Stimulated activated CD8-positive, alpha-beta memory T cell treated with anti-CD3 and anti-CD28 coated beads, Interleukin-7, amount 100 ng/mL, for 1 hour (primary cell): ENCODE measurements at regions not wholly inside any gene's neighbourhood (a gene's known extent, or its start where the extent isn't known, plus 50 kb on each side); places are given as distances from the start of the nearest gene placed in this dataset.

Source experiments
- DNase-seq, 2 donors: peaks; one replicate each; pipeline ENCODE4 v3.0.0-alpha.2; 2020; ENCODE audit warnings: low read depth in 2 of 2

DNA sequence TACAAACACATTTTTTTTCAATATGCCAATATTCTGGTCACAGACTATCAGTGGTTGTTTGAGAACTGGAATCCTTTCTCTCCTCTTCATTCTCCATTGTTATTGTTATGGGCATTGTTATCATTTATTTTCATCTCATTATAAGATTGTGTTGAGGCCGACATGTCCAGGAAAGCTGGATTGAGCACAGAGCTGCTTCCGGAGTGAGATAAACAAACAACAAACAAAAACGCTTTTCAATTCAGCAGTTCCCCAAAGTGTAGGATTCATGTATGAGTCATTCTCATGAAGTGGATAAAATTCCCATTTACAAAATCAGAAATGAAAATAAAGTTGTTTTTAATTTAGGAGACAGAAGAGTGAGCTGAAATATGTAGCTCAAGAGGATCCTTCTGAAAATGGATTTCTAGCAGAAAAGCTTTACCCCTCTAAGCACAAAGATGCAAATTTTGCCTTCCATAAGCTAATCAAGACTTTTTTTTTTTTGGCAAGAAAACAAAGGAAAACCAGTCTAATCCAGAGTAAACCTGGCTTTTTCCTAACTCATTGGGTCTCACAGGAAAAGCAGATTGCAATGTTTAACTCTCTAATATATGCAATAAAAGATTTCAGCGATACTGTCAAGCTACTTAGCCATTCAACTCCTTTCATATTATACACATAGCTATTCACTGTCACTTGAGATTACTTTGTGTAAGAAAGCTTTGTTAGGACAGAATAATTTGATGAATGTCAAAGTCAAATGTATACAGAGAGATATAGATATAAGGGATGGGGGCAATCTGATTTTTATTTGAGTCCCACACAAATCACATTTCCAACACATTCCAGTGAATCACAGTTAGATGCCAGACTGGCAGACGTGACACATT, 1441.7 kb upstream of the CELF4 start:
- DNase-seq: no peak

GRCh38 chr18:38996056-38996455, 1430.5 kb upstream of the CELF4 start:
- DNase-seq: no peak

- no peak for DNase-seq
Observed at GRCh38 chr18:38993342-38993741, 1427.7 kb upstream of the CELF4 start.

DNA sequence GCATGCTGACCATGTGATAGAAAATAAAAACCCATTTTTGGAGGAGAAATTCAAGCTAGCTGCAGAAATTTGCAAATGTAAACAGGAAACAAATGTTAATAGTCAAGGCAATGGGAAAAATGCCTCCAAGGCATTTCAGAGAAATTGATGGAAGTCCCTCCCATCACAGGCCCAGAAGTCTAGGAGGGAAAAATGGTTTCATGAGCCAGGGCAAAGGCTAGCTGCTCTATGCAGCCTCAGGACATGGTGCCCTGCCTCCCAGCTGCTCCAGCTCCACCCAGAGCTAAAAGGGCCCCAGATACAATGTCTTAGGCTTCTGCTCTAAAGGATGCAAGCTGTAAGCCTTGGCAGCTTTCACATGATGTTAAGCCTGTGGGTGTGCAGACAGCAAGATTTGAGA, 1419.4 kb upstream of the CELF4 start:
- no peak for DNase-seq

DNA sequence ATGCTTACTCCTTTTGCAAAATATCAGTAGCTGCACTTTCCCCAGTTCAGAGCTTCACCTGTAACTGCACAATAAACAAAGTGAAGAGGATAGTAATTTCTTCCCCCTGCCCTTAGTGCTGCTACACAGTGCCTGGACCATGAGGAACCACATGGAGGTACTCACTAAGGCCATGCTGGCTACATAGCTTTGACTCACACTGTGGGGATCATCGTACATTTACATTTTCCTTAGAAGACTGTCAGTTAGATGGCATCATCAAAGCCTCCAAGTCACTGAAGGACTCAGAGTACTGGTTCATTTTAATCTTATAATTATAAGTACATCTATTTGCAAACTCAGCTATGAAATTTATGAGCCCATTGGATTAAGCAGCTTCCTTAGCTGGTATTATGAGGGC, 1416.5 kb upstream of the CELF4 start:
- no peak for DNase-seq

DNA sequence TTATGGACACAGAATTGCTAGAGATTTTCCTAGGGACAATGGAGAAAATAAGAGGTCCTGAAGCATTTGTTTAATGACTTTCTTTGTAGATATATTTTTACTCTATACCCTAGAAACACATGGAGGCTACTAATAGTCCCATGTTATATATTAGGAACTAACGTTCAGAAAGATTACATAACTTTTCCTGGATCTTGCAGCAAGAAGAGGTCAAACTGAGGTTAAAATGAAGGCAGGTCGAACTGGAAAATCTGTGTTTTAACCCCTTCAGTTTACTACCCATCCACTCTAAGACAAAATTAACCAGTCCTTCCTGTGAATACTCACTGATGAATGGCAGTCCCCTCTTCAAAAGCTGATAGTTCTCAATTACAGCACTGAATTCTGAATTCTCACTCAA, 1415.8 kb upstream of the CELF4 start:
- DNase-seq: no peak

DNA sequence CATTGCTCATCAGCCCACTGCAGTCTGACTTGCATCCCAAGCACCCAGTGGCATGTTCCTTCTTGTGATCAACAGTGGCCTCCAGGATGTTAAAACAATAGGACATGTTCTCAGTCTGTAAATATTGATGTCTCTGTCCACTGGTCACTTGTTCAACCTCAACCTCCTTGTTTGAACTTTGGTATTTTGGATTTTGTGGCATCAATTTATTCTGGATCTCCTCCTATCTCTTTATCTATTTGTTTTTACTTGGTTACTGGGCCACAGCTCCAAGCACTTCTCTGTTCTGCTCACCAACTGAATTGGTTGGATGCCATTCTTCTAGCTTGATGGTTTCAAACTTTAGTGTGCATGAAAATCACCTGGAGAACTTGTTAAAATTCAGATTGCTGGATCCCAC, 1414.8 kb upstream of the CELF4 start:
- DNase-seq: no peak

- no peak for DNase-seq
Observed at GRCh38 chr18:38972571-38972970, 1407.0 kb upstream of the CELF4 start.

DNA sequence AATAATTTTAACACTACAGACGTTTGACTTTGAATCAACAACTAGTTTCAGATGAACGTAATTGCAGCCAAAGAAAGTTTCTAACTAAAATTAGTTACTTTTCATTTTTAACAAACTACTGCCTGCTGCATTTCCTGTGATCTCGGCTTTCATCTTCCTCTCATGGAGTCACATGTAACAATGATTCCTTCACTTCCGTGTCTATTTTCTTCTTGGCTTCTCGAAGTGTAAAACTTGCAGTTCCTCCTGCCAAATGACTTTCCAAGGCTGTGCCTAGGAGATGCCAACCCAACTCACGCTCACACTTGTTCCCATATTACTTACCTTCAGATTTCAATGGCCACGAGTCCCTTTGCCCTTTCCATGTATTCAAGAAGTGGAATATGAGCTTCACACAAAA, 1406.3 kb upstream of the CELF4 start:
- DNase-seq: no peak

DNA sequence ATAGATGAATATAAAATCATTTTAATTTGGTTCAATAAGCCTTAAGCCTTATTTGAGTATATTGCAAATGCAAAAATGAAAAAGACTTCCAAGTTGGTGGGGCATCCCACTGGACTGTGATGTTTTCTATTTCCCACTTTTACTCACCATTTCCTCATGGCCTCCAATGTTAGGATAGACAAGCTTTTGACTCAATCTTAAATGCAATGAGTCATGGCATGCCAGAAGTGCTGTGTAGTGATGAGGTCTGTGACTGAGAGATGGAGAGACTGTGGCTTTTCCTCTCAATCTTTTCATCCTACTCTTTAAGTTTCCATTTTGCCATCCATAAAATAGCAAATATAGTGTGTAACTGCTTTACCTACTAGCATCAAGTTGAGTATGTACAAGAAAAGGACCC, 1401.2 kb upstream of the CELF4 start:
- DNase-seq: no peak

- no peak for DNase-seq
Observed at GRCh38 chr18:38963943-38964660, 1398.5 kb upstream of the CELF4 start.

DNA sequence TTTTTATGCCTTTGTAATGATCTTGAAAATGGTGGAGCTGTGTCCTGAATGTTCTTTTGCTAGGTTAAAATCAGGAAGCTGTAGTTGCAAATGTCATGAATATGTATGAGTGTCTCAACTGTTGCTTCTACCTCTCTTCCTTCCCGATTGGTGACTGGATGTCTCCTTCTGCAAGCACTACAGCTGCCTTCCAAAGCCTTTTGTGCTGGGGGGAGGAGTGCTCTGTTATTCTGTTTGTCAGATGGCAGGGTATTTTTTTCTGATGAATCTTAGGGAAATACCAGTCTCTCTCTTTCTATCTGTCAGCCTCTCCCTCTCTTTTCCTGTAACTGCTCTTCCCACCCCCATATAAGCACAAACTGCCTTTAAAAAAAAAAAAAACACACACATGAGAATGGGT, 1396.3 kb upstream of the CELF4 start:
- no peak for DNase-seq

GRCh38 chr18:38957736-38958135, 1392.1 kb upstream of the CELF4 start:
- DNase-seq: no peak

DNA sequence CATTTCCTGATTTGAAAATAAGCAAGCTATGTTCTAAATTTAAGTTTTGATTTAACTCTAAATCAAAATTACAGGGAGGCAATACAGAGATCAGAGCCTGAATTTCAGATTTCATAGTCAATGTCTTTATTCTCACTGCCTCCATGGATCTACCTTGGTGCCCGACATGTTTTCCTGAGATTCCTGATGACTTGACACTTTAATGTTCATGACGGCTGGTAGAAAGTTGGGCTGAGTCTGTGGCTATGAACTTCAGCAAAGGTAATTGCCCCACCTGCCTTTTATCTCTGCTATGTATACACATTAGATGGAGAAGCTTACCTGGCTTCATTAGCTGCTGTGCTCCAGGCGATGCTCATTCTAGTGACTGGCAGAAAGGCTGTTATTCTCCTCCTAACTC, 1390.5 kb upstream of the CELF4 start:
- DNase-seq: no peak

DNA sequence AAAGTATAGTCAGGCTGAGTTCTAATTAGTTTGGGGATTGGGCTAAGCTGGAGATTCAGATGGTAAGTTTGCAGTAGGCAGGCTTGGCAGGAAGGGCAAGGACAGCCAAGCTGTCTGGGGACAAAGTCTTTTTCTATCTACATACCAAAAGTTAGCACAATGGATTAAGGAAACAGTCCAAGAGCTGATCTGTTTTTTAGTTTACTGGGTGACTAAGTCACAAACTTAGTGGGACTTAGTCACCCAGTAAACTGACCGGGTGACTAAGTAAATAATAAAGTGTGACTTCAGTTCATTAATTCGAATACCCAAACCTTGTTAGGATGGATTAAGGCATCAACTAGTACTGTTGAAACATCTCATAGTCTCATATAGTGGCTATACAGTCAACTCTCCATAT, 1386.0 kb upstream of the CELF4 start:
- DNase-seq: no peak

DNA sequence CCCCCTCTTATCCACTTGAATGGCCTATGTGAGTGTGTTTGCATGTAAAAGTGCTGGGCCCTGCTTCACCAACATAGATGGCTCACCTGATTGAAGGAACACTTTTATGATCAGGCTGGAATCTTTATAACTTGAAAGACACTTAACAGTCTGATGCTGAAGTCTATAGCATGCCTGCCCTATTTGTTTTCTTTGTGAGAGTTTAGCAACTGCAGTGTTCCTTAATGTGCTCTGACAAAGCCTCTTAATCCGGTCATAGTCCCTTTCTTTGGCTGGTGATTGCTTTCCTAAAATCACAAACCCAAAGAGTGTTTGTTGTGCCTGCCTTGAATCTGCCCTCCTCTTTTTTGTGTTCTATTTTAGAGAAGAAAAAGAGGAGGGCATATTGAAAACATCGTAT, 1382.8 kb upstream of the CELF4 start:
- no peak for DNase-seq

DNA sequence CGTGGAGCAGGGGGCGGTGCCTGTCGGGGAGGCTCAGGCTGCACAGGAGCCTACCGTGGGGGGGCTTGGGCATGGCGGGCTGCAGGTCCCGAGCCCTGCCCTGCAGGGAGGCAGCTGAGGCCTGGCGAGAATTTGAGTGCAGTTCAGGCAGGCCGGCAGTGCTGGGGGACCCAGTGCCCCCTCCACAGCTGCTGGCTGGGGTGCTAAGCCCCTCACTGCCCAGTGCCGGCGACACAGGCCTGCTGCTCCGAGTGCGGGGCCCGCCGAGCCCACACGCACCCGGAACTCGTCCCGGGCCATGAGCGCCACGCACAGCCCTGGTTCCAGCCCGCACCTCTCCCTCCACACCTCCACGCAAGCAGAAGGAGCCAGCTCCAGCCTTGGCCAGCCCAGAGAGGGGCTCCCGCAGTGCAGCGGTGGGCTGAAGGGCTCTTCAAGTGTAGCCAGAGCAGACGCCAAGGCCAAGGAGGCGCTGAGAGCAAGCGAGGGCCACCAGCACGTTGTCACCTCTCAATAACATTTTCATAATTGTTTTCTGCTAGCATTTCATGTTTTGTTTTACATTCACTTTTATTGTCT, 1378.9 kb upstream of the CELF4 start:
- no peak for DNase-seq

- no peak for DNase-seq
Observed at GRCh38 chr18:38941711-38942561, 1376.3 kb upstream of the CELF4 start.

GRCh38 chr18:38940863-38941531, 1375.4 kb upstream of the CELF4 start:
- DNase-seq: peak in 1 of 2 donors; percentile 2

GRCh38 chr18:38940475-38940862, 1374.9 kb upstream of the CELF4 start:
- DNase-seq: no peak

DNA sequence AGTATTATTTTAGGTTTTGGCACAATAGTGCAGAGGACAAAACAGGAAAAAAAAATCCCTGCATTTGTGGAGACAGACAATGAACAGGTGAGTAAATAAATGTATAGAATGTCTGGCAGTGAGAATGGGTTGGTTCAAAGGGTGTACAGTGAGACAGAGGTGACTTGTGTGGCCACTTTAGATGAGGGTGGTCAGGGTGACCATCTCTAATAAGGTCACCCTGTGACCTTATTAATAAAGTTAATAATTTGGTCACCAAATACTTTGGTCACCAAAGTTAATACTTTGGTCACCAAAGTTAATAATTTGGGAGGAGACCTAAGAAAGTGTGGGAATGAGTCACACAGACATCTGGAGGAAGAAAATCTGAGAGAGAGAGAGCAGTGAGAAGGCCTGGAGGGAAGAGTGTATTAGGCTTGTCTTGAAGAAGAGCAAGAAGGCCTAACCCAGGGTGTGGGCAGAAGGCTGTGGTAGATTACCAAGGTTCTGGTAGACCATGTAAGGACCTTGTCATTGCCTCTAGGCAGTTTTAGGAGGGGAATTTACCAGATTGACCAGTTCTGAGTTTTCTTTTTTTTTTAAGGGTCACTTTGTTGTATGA, 1368.4 kb upstream of the CELF4 start:
- DNase-seq: no peak
